Coronary artery (tissue), 2 donors: ENCODE measurements at regions not wholly inside any gene's neighbourhood (a gene's known extent, or its start where the extent isn't known, plus 50 kb on each side); places are given as distances from the start of the nearest gene placed in this dataset.

Experiments used
- DNase-seq: peaks from one replicate; pipeline ENCODE4 v3.0.0-alpha.2; 2017; ENCODE audit warnings: low spot score
- H3K27ac ChIP-seq, 2 donors: fragments of 200-600 bp; sonication (generic); one replicate each; pipeline ENCODE4 v1.5.1; 2016 to 2019
- H3K4me3 ChIP-seq: fragments of 200-600 bp; sonication (generic); 2 replicates; pipeline ENCODE4 v1.5.1; 2016; ENCODE audit warnings: mild to moderate bottlenecking, moderate library complexity
- TF ChIP-seq, protein P1 (sequence below): fragments of 200-600 bp; sonication (generic); IDR thresholded peaks from one replicate; pipeline ENCODE4 v1.5.1; 2019; ENCODE audit warnings: antibody characterized with exemption

DNA sequence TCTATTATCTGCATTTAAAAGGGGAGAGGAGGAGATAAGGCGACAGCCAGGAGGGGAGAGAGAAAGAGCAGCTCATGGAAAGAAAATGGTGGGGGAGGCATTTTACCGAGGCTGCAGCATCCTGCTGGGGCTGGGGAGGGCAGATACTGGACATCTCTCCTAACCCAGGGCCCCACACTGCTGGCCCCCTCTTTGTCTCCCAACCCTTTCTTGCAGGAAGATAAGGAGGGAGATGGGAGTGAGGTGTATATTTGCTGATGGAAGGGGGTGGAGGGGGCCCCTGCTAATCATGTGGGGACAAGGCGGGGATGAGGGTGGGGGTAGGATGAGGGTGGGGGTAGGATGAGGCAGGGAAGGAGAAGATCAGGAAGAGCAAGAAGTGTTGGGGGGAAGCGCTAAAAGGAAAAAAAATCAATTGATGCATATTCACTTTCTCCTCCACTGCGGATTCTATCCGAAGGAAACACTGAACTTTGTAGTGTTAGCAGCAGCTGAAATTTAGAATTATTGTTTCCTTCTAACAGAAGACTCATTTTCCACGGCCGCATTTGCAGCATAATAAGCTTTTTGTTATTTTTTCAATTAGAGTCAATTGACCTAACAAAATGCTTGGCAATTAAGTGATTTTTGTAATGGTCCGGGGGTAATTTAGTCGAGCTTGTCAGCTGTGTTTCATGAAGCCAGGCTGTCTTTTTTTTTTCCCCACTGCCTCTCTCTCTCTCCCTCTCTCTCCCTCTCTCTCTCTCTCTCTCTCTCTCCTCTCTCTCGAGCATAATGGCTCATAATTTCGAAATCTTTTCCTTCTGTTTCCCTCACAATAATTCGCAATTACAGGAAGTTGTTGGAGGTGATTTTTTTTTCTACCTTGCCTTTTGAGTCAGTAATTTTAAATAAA lies 1134.6 kb downstream of the BCL11B start:
- no peak for DNase-seq
- Histone ChIP-seq H3K27ac (no peak overlapping the region), H3K4me3 (no peak overlapping the region)
- TF ChIP-seq, protein P1, sequence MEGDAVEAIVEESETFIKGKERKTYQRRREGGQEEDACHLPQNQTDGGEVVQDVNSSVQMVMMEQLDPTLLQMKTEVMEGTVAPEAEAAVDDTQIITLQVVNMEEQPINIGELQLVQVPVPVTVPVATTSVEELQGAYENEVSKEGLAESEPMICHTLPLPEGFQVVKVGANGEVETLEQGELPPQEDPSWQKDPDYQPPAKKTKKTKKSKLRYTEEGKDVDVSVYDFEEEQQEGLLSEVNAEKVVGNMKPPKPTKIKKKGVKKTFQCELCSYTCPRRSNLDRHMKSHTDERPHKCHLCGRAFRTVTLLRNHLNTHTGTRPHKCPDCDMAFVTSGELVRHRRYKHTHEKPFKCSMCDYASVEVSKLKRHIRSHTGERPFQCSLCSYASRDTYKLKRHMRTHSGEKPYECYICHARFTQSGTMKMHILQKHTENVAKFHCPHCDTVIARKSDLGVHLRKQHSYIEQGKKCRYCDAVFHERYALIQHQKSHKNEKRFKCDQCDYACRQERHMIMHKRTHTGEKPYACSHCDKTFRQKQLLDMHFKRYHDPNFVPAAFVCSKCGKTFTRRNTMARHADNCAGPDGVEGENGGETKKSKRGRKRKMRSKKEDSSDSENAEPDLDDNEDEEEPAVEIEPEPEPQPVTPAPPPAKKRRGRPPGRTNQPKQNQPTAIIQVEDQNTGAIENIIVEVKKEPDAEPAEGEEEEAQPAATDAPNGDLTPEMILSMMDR = no peak

DNA sequence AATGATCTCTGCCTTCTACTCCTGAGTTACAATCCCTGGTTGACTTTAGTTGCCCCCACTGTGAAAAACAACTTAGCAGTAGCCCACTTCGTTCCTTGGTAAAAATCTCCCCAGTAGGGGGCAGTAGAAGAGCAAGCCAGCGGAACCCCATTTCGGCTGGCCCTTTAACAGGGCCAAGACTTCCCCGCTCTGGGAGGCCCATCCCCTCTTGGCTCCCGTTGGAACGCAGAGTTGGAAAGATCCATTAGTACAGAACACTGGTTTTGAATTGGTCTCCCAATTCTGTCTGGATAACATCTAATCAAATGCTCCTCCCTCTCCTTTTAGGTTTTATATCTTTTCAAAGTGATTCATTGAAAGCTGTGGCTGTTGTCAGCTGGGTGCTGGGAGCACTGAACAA lies 1133.3 kb downstream of the BCL11B start:
- no peak for DNase-seq
- TF ChIP-seq, protein P1 = no peak
- Histone ChIP-seq H3K27ac (no peak overlapping the region), H3K4me3 (no peak overlapping the region)

DNA sequence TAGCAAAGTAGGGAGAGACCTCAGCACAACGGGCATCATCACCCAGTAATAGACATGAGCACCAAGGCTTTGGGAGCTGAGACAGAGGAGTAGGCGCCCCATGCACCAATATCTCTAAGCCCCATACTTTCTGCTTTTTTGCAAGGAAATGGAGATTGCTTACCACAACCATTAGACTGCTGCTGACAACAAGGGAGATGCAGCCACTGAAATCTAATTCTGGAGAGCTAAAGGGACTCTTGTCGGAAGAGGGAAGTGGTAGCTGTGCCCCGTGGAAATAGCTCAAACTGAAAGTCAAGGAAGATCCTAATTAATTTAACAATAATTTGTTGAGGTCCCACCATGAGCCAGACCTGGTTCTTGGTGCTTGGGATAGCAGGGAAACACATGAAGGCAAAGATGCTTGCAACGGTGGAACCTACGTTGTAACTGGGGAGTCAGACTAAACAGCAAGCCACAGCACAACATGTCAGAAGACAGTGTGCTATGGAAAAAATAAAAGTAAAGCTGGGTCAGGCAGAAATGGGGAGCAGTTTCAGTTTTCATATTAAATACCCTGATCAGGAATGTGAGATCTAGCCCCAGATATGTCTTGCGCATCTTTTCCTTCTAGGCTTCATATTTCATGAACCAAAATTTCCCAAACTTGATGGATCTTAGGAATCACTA lies 1131.0 kb downstream of the BCL11B start:
- no peak overlapping the region for H3K4me3 ChIP-seq
- DNase-seq = no peak
- H3K27ac ChIP-seq = no peak overlapping the region
- TF ChIP-seq, protein P1 = no peak

DNA sequence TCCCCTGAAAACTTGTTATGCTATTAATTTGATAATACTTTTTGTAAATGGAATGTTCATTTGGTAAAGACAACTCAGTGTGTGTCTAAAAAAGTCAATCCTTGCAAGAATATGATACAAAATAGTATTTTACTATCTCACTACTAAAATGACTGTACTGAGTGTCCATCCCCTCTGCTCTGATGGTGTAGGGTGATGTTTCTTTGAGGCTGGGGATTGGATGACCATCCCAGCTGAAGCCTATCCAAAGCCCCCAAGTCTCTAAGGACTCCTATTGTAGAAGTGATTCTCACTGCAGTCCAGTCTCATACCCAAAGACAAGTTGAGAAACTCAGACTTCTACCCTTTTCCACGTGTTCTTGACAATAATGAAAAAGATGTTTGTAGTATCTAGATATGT lies 1128.4 kb downstream of the BCL11B start:
- no peak overlapping the region for H3K4me3 ChIP-seq
- no peak for DNase-seq
- TF ChIP-seq, protein P1 = no peak
- no peak overlapping the region for H3K27ac ChIP-seq

DNA sequence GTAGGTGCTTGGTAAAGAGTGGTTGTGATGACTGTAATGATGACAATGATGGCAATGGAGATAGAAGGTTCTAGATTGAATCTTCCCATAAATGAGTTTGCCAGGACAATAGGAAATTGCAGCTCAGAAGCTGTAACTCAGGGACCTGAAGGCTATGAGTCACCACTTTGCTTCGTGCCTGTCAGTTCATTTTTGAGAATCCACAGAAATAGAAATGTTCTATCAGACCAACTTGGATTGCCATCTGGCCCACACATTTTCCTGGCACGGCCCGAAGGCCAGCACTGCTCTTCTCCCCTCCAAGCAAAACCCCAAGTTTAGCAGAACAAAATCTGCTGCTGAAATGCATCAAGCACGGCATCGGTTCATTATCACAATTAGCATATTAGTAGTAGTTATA lies 1127.0 kb downstream of the BCL11B start:
- no peak overlapping the region for H3K27ac ChIP-seq
- TF ChIP-seq, protein P1 = no peak
- DNase-seq = no peak

DNA sequence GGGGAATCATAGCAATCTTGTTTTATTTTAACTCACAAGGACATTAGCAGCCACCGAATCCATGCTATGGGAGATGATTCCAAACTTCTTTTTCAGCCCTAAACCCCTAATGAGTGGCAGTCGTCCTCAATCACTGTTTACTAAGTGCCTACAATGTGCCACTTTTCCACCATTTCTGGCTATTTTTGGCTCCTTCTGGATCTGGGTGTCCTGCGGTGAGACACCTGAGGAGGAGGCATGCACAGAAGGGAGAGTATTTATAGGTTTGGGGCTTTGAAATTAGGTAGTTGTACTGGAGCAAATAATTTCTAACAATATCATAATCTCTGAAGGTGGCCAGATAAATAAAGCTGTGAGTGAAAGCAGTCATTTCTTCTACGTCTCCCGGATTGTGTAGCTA lies 1125.6 kb downstream of the BCL11B start:
- no peak for DNase-seq
- TF ChIP-seq, protein P1 = no peak
- H3K27ac ChIP-seq = no peak overlapping the region
- H3K4me3 ChIP-seq = no peak overlapping the region

More for the DNA sequence above, 1127.0 kb downstream of the BCL11B start:
- H3K4me3 ChIP-seq = no peak overlapping the region
